CD4-positive, alpha-beta T cell treated with Interleukin-4 for 4 hours (primary cell): ENCODE measurements at regions not wholly inside any gene's neighbourhood (a gene's known extent, or its start where the extent isn't known, plus 50 kb on each side); places are given as distances from the start of the nearest gene placed in this dataset.
"Not testable (repeated sequence)": the region's sequence is repeated elsewhere in the genome, so short reads cannot be mapped to it uniquely, and the experiment has no call there.

Experiments used
- DNase-seq: peaks from one replicate; pipeline ENCODE4 v3.0.0-alpha.2; 2020

- no peak for DNase-seq
Observed at GRCh38 chr6:92122746-92123145, 1296.6 kb downstream of the EPHA7 start.

- DNase-seq: no peak
Observed at GRCh38 chr6:92121228-92121627, 1298.1 kb downstream of the EPHA7 start.

DNA sequence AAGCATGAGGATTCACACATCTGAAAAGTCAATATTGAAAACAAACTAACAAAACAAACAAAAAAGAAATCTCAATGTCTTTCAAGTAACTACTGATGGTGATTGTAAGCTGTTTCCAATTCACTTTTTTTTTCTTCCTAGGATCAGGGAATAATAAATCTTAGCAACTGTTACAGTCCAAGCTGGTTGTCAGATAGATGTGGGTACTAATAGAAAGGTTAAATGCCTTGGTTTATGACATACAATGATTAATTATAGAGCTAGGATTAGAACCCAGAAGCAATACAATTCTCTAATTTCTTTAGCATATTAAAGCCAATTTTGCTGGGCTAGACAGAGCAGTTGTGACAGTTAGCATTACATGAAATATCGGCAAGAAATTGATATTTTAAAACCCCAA lies 1301.6 kb downstream of the EPHA7 start:
- no peak for DNase-seq

DNA sequence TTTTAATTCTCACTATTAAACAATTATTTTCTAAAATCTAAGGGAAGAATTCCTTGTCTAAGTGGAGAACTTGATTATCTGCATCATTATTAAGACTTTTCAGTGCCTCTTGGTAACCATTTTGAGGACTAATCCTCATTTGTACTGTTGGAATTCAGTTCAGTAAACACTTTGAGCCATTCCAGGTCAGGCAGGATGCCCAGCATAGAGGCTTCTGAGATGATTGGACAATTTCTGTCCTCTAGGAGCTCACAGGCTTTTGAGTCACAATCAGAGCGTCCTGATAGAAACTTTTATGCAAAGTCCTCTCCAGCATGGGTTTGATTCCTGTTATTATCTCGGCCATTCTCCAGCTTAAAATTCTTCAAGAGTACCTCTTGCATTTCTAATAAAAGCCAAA lies 1304.6 kb downstream of the EPHA7 start:
- no peak for DNase-seq

GRCh38 chr6:92114091-92114675 lies 1305.2 kb downstream of the EPHA7 start:
- no peak for DNase-seq

- DNase-seq: no peak
Observed at GRCh38 chr6:92111386-92111785, 1308.0 kb downstream of the EPHA7 start.

DNA sequence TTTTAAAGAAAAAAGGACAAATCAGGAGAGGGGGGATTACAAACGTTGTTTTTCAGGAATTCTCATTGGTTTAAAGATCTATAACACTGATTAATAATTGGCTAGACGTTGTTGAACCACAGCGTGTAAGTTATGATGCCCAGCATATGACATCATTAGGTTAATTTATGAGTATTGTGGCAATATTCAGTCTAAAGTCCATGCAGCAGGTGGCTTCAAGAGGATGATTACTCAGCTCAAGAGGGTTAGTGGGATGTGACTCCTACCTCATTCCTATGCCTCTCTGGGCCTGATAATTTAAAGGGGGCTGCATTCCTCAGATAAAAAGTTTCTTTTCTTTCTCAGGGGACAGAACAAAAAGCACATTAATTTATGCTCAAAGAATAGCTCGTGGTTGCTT lies 1309.0 kb downstream of the EPHA7 start:
- DNase-seq: no peak

DNA sequence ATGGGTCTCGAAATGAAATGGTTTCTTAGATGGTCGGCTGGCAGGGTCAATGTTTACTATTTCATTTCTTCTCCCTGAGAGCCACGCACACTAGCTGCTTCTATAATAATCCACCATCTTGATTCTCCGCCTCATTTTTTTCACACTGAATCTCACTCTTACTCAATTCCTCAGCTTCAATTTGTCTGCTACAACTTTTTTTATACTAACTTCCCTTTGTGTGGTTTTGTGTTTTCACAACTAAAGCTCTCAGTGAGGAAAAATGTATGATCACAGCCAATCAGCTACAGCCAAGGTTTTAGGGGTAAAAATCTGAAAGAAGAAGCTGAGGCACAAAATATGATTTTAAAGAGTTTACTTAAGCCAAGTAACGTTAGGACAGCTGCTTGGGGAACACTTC lies 1309.4 kb downstream of the EPHA7 start:
- no peak for DNase-seq

- no peak for DNase-seq
Observed at GRCh38 chr6:92109256-92109655, 1310.1 kb downstream of the EPHA7 start.

DNA sequence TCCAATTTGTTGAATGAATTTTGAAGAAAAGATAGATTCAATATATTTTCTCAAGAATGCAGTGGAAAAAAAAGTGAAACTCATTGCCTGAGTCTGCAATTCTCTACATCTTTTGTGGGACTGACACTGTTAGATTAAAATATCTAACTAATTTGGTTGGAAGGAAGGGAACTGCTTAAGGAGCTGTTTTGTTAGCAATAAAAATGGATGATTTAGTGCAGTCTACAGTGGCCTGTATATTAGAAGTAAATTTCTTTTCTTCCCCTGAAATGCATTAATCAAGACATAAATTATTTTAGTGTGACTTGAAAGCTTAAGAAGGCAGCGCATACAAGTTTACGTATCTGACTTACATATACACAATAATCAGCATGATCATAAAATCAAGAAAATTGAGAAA lies 1332.6 kb downstream of the EPHA7 start:
- no peak for DNase-seq

DNA sequence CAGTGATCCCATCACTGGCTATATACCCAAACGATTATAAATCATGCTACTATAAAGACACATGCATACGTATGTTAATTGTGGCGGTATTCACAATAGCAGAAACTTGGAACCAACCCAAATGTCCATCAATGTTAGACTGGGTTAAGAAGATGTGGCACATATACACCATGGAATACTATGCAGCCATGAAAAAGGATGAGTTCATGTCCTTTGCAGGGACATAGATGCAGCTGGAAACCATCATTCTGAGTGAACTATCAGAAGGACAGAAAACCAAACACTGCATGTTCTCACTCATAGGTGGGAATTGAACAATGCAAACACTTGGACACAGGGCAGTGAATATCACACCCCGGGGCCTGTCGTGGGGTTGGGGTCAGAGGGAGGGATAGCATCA lies 1335.4 kb downstream of the EPHA7 start:
- not testable (repeated sequence) for DNase-seq

- no peak for DNase-seq
Observed at GRCh38 chr6:92072387-92072786, 1347.0 kb downstream of the EPHA7 start.

DNA sequence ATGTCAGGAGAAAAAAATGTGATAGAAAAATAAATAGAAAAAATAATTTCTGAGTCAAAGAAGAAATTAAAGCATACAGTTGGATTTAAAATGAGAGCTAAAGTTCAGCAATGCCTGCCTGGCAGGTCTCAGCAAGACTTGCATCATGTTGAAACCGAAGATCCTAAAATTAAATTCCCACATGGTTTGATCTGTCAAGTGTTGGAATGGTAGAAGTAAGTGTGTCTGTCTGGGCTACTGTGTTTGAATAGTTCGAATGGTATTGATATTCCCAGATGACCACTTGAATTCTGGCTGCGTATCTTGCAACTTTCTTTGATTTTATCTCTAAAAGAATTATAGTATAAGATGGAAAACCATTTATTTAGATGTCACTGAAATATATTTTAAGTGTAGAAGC lies 1349.6 kb downstream of the EPHA7 start:
- no peak for DNase-seq

DNA sequence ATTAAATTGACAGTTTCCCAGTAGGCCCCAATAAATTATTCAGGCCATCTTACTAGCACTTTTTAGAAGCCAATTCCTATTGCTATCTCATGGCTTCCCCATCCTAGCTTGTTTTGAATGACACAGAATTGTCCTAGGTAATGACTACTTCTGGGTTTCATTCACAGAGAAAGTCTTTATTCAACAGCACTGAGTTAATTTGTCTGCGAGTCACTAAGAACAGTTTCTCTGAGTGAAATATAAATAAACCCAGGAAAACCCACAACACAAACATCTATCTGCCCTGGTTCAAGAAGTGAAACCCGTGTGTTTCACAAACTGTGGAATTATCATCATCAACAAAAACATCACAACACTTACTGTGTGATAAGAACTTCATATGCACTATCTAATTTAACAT lies 1366.8 kb downstream of the EPHA7 start:
- DNase-seq: no peak

- no peak for DNase-seq
Observed at GRCh38 chr6:92050216-92050615, 1369.1 kb downstream of the EPHA7 start.

DNA sequence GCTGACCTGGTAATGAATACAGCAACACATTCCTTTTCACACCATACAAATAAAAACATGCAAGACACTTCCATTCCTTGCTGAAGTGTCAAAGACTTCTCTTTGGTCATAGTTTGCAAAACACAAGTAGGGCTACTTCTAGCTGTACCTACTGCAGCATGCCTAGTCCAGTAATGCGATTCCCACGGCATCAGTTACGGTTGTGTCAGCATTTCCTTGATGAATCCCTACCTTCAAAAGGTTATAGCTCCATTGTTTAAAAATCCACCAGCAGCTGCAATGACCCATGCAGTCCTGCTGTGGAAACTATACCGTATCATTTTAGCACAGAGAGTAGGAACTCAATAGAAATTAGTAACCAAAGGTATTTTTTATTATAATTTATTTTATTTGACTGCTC lies 1371.5 kb downstream of the EPHA7 start:
- no peak for DNase-seq

DNA sequence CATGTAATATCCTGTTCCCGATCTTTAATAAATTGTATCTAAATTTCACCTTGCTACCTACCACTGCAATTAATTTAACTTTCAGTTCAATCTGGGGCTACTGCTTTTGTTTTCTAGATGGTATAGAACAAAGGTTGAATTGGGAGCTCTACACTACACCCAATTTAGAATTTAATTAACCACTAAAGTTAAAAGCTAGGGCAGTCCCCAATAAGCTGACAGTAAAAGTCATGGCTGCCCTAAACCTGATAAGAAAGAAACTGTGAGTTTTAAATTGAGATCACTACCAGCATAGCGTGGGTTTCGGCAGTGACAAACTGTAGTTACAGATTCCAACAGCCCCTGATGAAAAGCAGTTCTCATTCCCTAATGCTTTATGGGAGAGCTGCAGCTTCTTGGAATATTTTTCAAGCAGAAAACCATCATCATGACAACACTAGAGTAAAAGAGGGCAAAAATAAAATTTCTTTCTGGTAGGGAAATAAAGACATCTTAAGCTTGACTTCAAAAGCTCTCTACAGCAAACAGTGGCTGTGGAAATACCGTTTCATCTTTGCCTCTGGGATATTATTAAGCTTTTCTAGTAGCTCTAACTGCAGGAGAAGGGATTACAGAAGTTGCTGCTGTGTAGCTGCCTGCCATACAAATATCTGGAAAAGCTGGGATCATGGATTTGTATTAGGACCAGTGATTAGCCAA lies 1372.1 kb downstream of the EPHA7 start:
- DNase-seq: no peak

DNA sequence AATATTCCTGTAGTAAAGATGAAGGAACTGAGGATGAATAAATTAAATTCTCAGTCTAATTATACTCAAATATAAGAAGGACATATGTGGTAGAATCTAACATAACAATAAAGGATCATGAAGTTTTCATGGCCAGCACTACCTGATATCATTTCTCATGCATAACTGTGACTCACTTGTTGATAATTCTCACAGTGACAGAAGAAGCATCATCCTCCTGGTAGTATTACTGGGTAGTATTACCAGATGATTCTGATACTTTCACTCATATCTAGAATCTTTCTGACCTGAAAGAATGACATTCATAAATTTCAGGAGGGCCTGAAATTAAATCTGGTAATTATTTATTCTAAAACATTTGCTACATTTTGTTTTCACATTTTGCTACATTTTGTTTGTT lies 1375.0 kb downstream of the EPHA7 start:
- DNase-seq: no peak

DNA sequence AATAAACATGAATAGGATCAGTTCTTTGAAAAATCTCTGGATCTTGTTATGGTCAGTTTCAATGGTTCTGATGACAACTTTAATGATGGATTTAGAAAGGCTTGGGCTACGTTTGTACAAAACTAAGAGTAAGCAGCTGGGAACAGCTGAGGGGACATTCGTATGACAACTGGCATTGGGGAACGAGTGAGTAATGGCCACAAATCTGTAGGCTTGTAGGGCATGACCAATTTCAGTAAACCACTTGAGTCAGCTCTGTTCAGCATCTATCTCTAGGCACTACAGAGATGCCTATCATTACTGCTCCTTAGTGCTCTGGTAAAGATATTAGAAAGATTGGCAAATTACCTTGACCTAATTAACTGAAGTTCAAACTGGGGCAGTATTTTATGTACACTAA lies 1375.6 kb downstream of the EPHA7 start:
- DNase-seq: no peak

DNA sequence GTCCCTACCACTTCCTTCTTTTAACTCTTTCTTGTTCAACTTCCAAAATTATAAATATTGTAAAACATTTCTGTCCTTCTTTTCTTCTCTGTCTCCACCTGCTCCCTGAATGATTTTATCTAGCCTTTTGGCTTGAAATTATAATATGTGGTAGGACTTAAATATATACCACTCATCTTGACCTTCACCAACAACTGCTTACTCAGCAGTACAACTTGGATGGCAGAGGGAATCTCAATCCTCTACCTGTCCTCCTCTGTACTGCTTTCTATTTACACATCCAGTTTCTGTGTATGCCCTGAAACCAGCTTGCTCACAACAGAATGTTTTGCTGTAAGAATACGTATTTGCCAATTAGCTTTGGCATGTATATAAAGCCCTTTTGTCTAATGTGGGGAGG lies 1392.5 kb downstream of the EPHA7 start:
- no peak for DNase-seq

DNA sequence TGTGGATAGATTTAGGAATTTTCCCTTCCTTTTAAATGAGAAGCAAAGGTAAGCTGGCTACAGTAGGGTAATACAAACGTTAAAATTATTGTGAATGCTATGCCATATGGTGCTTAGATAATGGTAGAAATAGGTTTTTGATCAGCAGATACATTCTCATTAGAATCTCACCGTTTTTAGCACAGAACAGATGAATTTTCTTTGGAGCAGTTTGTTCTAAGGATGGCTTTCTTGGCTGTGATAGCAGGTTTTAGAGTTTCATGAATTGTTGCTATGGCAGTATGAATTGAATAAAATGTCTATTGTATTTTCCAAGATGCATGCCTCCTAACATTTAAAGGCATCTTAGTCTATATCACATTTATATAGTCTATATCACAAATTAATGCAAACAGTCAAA lies 1394.5 kb downstream of the EPHA7 start:
- DNase-seq: no peak

GRCh38 chr6:92024110-92024509 lies 1395.2 kb downstream of the EPHA7 start:
- DNase-seq: no peak

DNA sequence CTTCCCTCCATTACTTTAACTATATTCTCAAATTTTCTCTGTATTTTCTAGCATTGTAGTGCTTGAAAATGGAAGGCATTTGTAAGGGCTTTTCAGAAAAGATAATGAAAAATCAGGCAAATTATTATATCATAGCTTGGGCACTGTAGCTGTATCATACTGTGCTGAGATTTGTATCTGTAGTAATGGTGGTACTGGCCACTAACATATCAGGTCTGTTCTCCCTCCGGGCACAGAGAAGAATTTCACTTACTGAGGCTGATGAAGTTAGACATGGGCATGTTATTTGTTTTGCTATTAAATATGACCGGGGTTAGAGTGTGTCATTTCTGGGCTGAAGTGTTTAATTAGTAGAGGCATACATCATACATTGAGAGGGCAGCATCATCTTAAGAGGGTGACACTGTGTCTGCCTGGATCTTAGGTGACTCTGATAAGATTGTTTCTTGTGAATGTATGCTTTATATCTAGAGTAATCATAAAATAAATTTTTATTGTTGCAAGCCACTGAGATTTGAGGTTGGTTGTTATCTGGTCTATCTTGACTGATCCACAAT lies 1395.9 kb downstream of the EPHA7 start:
- no peak for DNase-seq

- DNase-seq: no peak
Observed at GRCh38 chr6:92011681-92012245, 1407.6 kb downstream of the EPHA7 start.
